ENCODE measurements at regions not wholly inside any gene's neighbourhood (a gene's known extent, or its start where the extent isn't known, plus 50 kb on each side); places are given as distances from the start of the nearest gene placed in this dataset.

GRCh38 chr11:57935402-57936049 is 88.2 kb upstream of the OR9Q1 start:
- TF ChIP-seq, protein P1, sequence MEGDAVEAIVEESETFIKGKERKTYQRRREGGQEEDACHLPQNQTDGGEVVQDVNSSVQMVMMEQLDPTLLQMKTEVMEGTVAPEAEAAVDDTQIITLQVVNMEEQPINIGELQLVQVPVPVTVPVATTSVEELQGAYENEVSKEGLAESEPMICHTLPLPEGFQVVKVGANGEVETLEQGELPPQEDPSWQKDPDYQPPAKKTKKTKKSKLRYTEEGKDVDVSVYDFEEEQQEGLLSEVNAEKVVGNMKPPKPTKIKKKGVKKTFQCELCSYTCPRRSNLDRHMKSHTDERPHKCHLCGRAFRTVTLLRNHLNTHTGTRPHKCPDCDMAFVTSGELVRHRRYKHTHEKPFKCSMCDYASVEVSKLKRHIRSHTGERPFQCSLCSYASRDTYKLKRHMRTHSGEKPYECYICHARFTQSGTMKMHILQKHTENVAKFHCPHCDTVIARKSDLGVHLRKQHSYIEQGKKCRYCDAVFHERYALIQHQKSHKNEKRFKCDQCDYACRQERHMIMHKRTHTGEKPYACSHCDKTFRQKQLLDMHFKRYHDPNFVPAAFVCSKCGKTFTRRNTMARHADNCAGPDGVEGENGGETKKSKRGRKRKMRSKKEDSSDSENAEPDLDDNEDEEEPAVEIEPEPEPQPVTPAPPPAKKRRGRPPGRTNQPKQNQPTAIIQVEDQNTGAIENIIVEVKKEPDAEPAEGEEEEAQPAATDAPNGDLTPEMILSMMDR (IDR thresholded peaks at IDR 0.05; ENCODE audit: insufficient read depth, low read length, poor library complexity, severe bottlenecking): no peak
- H3K36me3 ChIP-seq (ENCODE audit: control insufficient read depth, insufficient read depth, low read length): no peaks in the 10 kb centered on the region
- H3K4me3 ChIP-seq (ENCODE audit: low read depth, low read length): no peak overlapping the region
- H3K27me3 ChIP-seq (ENCODE audit: control insufficient read depth, insufficient read depth, low read length): no peaks in the 10 kb centered on the region
- DNase-seq (ENCODE audit: low read depth): no peak

GRCh38 chr11:57936050-57936418 is 87.6 kb upstream of the OR9Q1 start:
- H3K36me3 ChIP-seq (ENCODE audit: control insufficient read depth, insufficient read depth, low read length): no peaks in the 10 kb centered on the region
- no peak for DNase-seq (ENCODE audit: low read depth)
- H3K4me3 ChIP-seq (ENCODE audit: low read depth, low read length): no peak overlapping the region
- H3K27me3 ChIP-seq (ENCODE audit: control insufficient read depth, insufficient read depth, low read length): no peaks in the 10 kb centered on the region
- TF ChIP-seq, protein P1 (IDR thresholded peaks at IDR 0.05; ENCODE audit: insufficient read depth, low read length, poor library complexity, severe bottlenecking): no peak

DNA sequence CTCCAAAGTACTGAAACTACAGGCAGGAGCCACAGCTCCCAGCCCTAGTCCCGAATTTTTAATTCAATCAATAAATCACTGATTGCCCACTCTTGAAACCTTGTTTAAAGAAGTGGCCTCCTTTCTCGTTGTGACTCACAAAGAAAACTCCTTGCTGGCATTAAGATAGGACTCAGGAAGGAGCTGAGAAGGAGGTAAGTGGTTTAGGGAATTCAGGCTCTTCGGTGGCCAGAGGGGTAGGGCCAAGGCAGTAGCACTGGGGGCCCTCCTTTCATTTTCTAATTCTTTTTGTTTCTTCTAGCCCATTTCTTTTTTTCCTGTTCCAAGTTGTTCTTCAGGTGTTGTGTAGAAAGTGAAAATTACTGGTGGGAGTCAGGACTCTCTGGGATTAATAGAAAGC is 86.2 kb upstream of the OR9Q1 start:
- no peaks in the 10 kb centered on the region for H3K27me3 ChIP-seq (ENCODE audit: control insufficient read depth, insufficient read depth, low read length)
- H3K4me3 ChIP-seq (ENCODE audit: low read depth, low read length): no peak overlapping the region
- no peak for DNase-seq (ENCODE audit: low read depth)
- TF ChIP-seq, protein P1 (IDR thresholded peaks at IDR 0.05; ENCODE audit: insufficient read depth, low read length, poor library complexity, severe bottlenecking): no peak
- H3K36me3 ChIP-seq (ENCODE audit: control insufficient read depth, insufficient read depth, low read length): no peaks in the 10 kb centered on the region

GRCh38 chr11:57938351-57938750 is 85.3 kb upstream of the OR9Q1 start:
- TF ChIP-seq, protein P1 (IDR thresholded peaks at IDR 0.05; ENCODE audit: insufficient read depth, low read length, poor library complexity, severe bottlenecking): no peak
- no peaks in the 10 kb centered on the region for H3K36me3 ChIP-seq (ENCODE audit: control insufficient read depth, insufficient read depth, low read length)

GRCh38 chr11:57940044-57940756 is 83.5 kb upstream of the OR9Q1 start:
- no peak for DNase-seq (ENCODE audit: low read depth)
- TF ChIP-seq, protein P1 (IDR thresholded peaks at IDR 0.05; ENCODE audit: insufficient read depth, low read length, poor library complexity, severe bottlenecking): no peak

More at GRCh38 chr11:57938351-57938750, 85.3 kb upstream of the OR9Q1 start:
- Histone ChIP-seq H3K4me3 (ENCODE audit: low read depth, low read length) (no peak overlapping the region), H3K27me3 (ENCODE audit: control insufficient read depth, insufficient read depth, low read length) (no peaks in the 10 kb centered on the region)
- DNase-seq (ENCODE audit: low read depth): no peak

More at GRCh38 chr11:57940044-57940756, 83.5 kb upstream of the OR9Q1 start:
- Histone ChIP-seq H3K4me3 (ENCODE audit: low read depth, low read length) (no peak overlapping the region), H3K27me3 (ENCODE audit: control insufficient read depth, insufficient read depth, low read length) (no peaks in the 10 kb centered on the region), H3K36me3 (ENCODE audit: control insufficient read depth, insufficient read depth, low read length) (no peaks in the 10 kb centered on the region)
